PFSK-1 (cell line): ENCODE measurements at regions not wholly inside any gene's neighbourhood (a gene's known extent, or its start where the extent isn't known, plus 50 kb on each side); places are given as distances from the start of the nearest gene placed in this dataset.

Experiments used
- FOXP2 ChIP-seq: optimal IDR thresholded peaks from 2 replicates; pipeline ENCODE3; 2011; ENCODE audit warnings: borderline replicate concordance, control low read depth, inconsistent platforms; ENCODE audit not compliant: insufficient read depth; ENCODE audit errors: extremely low read length, extremely low read depth
- POLR2AphosphoS5 ChIP-seq: IDR thresholded peaks from 2 replicates; pipeline ENCODE4 v1.6.1; 2012; ENCODE audit warnings: low read depth, mild to moderate bottlenecking, control low read depth, low read length, moderate library complexity
- SIN3A ChIP-seq: IDR thresholded peaks from 2 replicates; pipeline ENCODE4 v1.6.1; 2012; ENCODE audit warnings: mild to moderate bottlenecking, low read length, moderate library complexity, borderline replicate concordance; ENCODE audit not compliant: insufficient read depth
- TAF1 ChIP-seq: IDR thresholded peaks from 2 replicates; pipeline ENCODE4 v1.6.1; 2012; ENCODE audit warnings: low read length, control low read depth, borderline replicate concordance; ENCODE audit not compliant: insufficient read depth
- TF ChIP-seq, protein P1 (sequence below), 2 experiments: IDR thresholded peaks; 2 replicates each; pipeline versions ENCODE4 v1.6.1 to v1.8.0; 2011 to 2012; ENCODE audit warnings: low read depth in 2 of 2, low read length in 2 of 2, control low read depth in 1 of 2, inconsistent platforms in 1 of 2, mild to moderate bottlenecking in 1 of 2, moderate library complexity in 1 of 2; ENCODE audit not compliant: insufficient read depth in 1 of 2

DNA sequence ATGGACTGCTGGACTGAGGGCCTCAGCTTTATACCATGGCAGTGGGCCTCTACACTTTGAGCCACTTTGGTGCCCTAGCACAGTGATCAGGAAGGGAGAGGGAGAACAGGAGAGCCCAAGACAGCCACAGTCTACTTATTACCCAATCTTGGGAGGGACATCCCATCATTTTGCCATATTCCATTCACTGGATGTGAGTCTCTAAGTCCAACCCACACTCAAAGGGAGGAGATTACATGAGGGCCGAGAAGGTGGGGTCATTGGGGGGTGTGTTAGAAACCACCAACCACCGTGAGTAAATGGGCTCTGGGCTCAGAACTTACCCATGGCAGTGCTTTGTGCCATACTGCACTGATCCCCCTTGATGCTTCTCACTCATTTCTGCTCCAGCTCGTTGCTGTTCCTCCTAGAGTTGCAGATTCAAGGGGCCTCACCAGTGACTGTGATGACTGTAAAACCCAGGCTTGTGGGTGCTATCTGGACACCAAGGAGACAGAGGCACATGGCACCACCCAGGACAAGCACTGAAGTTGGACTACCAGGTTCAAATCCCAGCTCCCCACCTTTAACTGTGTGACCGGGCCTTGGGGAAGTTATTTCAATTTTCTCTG, 97.6 kb upstream of the RAB6C start:
- TF ChIP-seq POLR2AphosphoS5 = no peak

DNA sequence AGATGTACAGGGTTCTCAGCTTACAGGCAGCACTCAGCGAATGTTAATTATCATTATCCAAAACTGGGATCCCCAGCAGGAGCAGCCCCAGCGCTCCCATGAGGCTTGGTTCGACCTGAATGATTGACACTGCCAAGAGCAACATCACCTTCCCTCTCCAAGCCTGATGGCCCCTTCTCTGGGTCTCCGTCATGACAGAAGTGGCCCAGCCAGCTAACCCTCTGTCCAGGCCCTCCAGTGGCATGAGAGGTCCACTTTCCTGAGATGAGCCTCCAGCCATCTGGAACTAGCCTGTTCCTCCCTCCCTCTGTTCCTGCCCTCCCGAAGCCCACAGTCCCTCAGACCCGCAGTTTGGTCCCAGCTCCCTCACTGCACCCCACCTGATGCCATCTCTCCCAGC, 97.0 kb upstream of the RAB6C start:
- TF ChIP-seq, protein P1, sequence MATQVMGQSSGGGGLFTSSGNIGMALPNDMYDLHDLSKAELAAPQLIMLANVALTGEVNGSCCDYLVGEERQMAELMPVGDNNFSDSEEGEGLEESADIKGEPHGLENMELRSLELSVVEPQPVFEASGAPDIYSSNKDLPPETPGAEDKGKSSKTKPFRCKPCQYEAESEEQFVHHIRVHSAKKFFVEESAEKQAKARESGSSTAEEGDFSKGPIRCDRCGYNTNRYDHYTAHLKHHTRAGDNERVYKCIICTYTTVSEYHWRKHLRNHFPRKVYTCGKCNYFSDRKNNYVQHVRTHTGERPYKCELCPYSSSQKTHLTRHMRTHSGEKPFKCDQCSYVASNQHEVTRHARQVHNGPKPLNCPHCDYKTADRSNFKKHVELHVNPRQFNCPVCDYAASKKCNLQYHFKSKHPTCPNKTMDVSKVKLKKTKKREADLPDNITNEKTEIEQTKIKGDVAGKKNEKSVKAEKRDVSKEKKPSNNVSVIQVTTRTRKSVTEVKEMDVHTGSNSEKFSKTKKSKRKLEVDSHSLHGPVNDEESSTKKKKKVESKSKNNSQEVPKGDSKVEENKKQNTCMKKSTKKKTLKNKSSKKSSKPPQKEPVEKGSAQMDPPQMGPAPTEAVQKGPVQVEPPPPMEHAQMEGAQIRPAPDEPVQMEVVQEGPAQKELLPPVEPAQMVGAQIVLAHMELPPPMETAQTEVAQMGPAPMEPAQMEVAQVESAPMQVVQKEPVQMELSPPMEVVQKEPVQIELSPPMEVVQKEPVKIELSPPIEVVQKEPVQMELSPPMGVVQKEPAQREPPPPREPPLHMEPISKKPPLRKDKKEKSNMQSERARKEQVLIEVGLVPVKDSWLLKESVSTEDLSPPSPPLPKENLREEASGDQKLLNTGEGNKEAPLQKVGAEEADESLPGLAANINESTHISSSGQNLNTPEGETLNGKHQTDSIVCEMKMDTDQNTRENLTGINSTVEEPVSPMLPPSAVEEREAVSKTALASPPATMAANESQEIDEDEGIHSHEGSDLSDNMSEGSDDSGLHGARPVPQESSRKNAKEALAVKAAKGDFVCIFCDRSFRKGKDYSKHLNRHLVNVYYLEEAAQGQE (IDR thresholded peaks at IDR 0.05; ENCODE audit: insufficient read depth in 1 of 2, low read depth in 2 of 2, low read length in 2 of 2) = no peak
- TF ChIP-seq SIN3A = no peak

DNA sequence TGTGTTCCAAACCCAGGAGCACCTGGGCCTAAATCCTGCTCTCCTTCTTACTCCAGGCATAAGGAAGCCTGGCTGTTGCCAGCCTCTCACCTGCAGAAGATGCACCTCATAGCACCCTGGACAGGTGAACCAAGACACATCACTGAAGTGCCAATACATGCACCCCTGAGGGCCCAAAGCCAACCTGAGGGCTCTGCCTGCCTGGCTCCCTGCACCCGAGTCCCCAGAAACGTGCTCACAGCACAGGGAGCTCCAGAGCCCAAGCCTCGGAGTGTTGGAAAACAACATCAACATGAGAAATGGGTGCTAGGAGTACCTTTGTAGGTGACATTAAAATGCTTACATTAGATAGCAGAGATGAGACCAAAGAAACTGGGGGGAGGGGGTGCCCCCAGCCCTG, 96.3 kb upstream of the RAB6C start:
- no peak for TF ChIP-seq TAF1
- TF ChIP-seq, protein P1 (IDR thresholded peaks at IDR 0.05; ENCODE audit: insufficient read depth in 1 of 2, low read depth in 2 of 2, low read length in 2 of 2) = no peak
- TF ChIP-seq FOXP2 = no peak
- TF ChIP-seq SIN3A = no peak
- no peak for TF ChIP-seq POLR2AphosphoS5

DNA sequence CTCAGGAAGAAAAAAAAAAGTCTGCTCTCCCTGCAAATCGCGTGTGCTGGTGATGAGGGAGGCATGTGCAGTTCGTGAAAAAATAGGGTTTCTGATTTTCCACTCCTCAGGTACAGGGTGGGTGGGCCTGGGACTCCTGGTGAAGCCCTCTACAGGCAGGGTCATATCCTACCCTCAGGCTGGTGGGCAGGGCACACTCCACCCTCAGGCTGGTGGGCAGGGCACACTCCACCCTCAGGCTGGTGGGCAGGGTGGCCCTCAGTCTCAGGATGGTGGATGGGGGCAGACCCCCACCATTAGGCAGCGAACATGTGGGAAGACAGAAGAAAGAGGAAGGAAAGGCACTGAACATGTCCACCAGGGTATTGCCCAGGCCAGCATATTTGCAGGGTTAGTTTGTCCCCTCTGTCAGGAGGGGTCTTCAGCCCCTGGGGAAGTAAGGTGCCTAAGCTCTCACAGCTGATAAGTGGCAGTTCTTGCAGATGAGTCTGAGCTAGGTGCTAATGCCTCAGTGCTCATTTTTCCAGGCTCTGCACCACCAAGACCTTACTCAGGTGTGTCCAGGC, 95.2 kb upstream of the RAB6C start:
- TF ChIP-seq, protein P1 (IDR thresholded peaks at IDR 0.05; ENCODE audit: insufficient read depth in 1 of 2, low read depth in 2 of 2, low read length in 2 of 2) = no peak
- TF ChIP-seq POLR2AphosphoS5 = no peak
- no peak for TF ChIP-seq SIN3A
- no peak for TF ChIP-seq TAF1
- no peak for TF ChIP-seq FOXP2

DNA sequence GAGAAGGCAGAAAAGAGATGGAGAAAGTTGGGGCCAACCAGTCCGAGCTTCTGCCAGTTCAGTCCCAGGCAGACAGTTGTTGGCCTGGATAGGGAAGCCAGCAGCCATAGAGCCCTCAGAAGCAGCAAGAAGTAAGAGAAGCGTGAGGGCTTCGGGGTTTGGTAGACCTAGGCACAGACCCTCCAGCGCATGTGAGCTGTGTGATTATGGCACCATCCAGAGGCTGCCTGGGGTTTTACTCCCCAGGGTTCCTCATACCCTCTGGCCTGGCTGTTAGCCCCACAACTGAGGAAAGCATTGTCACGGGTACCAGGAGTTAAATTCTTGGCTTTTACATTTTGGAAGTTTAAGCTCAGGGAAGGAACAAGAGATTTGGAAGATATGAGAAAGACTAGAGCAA, 93.7 kb upstream of the RAB6C start:
- TF ChIP-seq TAF1 (no peak), POLR2AphosphoS5 (no peak), SIN3A (no peak), FOXP2 (no peak)
- TF ChIP-seq, protein P1 (IDR thresholded peaks at IDR 0.05; ENCODE audit: insufficient read depth in 1 of 2, low read depth in 2 of 2, low read length in 2 of 2) = no peak
